Activated T-cell treated with anti-CD3 and anti-CD28 coated beads, Interleukin-2, amount 50 U/mL, for 72 hours (primary cell): ENCODE measurements at regions not wholly inside any gene's neighbourhood (a gene's known extent, or its start where the extent isn't known, plus 50 kb on each side); places are given as distances from the start of the nearest gene placed in this dataset.
A peak's percentile ranks its signal among the peaks of the same experiment; 100 is the strongest.

ENCODE experiments used
- ATAC-seq, 2 donors: fragments of 150-1000 bp; cut with Tn5 transposase; replicated peaks in 1 of 2; 2 replicates each; pipeline ENCODE4 v1.10.0; 2021; ENCODE audit warnings: moderate library complexity in 2 of 2, mild to moderate bottlenecking in 1 of 2
- DNase-seq, 2 donors: peaks; one replicate each; pipeline ENCODE4 v3.0.0; 2021 to 2022; ENCODE audit warnings: mixed read lengths in 1 of 2
- H3K27ac Mint-ChIP-seq: one replicate; pipeline ENCODE4 v1.8.0; 2022; ENCODE audit warnings: mild to moderate bottlenecking, moderate library complexity, mixed read lengths
- H3K27me3 Mint-ChIP-seq: one replicate; pipeline ENCODE4 v1.8.0; 2022; ENCODE audit warnings: low read depth, mixed read lengths
- H3K36me3 Mint-ChIP-seq, 2 donors: one replicate each; pipeline ENCODE4 v1.8.0; 2022; ENCODE audit warnings: mixed read lengths in 2 of 2, mild to moderate bottlenecking in 1 of 2; ENCODE audit not compliant: insufficient read depth in 2 of 2
- H3K4me1 Mint-ChIP-seq: one replicate; pipeline ENCODE4 v1.8.0; 2022; ENCODE audit warnings: low read depth, mixed read lengths
- H3K4me3 Mint-ChIP-seq, 2 donors: one replicate each; pipeline ENCODE4 v1.8.0; 2022; ENCODE audit warnings: mild to moderate bottlenecking in 2 of 2, mixed read lengths in 2 of 2, moderate library complexity in 2 of 2
- H3K9me3 Mint-ChIP-seq, 2 donors: one replicate each; pipeline ENCODE4 v1.8.0; 2022; ENCODE audit warnings: mixed read lengths in 2 of 2

GRCh38 chr2:145277922-145278321 is 758.0 kb upstream of the ZEB2 start:
- peaks cover 0 to 5% of the 10 kb centered on the region in 2 donors for H3K9me3 Mint-ChIP-seq
- no peak overlapping the region for H3K4me3 Mint-ChIP-seq
- H3K4me1 Mint-ChIP-seq: no peaks in the 10 kb centered on the region
- no peak for ATAC-seq
- H3K36me3 Mint-ChIP-seq: no peaks in the 10 kb centered on the region
- H3K27me3 Mint-ChIP-seq: no peaks in the 10 kb centered on the region
- H3K27ac Mint-ChIP-seq: no peak overlapping the region
- no peak for DNase-seq

- no peak overlapping the region for H3K4me3 Mint-ChIP-seq
- no peak for DNase-seq
- H3K36me3 Mint-ChIP-seq: peaks cover 0 to 7% of the 10 kb centered on the region in 2 donors
Measured at GRCh38 chr2:145273840-145274239, 753.9 kb upstream of the ZEB2 start.

GRCh38 chr2:145268931-145269330 is 749.0 kb upstream of the ZEB2 start:
- Mint-ChIP-seq H3K36me3 (peaks cover 0 to 7% of the 10 kb centered on the region in 2 donors), H3K4me3 (no peak overlapping the region), H3K27ac (no peak overlapping the region), H3K9me3 (peaks cover 0 to 3% of the 10 kb centered on the region in 2 donors), H3K4me1 (no peaks in the 10 kb centered on the region), H3K27me3 (peaks cover 13% of the 10 kb centered on the region)
- DNase-seq (no peak), ATAC-seq (no peak)

More at GRCh38 chr2:145273840-145274239, 753.9 kb upstream of the ZEB2 start:
- ATAC-seq: no peak
- H3K9me3 Mint-ChIP-seq: peaks cover 0 to 5% of the 10 kb centered on the region in 2 donors
- no peak overlapping the region for H3K27ac Mint-ChIP-seq
- no peaks in the 10 kb centered on the region for H3K27me3 Mint-ChIP-seq
- H3K4me1 Mint-ChIP-seq: no peaks in the 10 kb centered on the region

- ATAC-seq (no peak), DNase-seq (no peak)
- Mint-ChIP-seq H3K9me3 (no peaks in the 10 kb centered on the region), H3K4me3 (no peak overlapping the region), H3K36me3 (peaks cover 0 to 4% of the 10 kb centered on the region in 2 donors), H3K4me1 (no peaks in the 10 kb centered on the region), H3K27me3 (peaks cover 13% of the 10 kb centered on the region), H3K27ac (no peak overlapping the region)
Measured at GRCh38 chr2:145267451-145267850, 747.5 kb upstream of the ZEB2 start.

GRCh38 chr2:145265244-145265643 is 745.3 kb upstream of the ZEB2 start:
- no peak for ATAC-seq
- Mint-ChIP-seq H3K4me1 (no peaks in the 10 kb centered on the region), H3K27ac (no peak overlapping the region), H3K9me3 (no peaks in the 10 kb centered on the region), H3K36me3 (no peaks in the 10 kb centered on the region), H3K4me3 (no peak overlapping the region), H3K27me3 (peaks cover 21% of the 10 kb centered on the region)
- no peak for DNase-seq

GRCh38 chr2:145260674-145261073 is 740.8 kb upstream of the ZEB2 start:
- DNase-seq: no peak
- peak; percentile 19 to 38 for ATAC-seq
- Mint-ChIP-seq H3K9me3 (no peaks in the 10 kb centered on the region), H3K4me3 (no peak overlapping the region), H3K36me3 (no peaks in the 10 kb centered on the region), H3K4me1 (peaks cover 15% of the 10 kb centered on the region), H3K27ac (no peak overlapping the region), H3K27me3 (peaks cover 48% of the 10 kb centered on the region)

- Mint-ChIP-seq H3K27ac (no peak overlapping the region), H3K9me3 (no peaks in the 10 kb centered on the region), H3K27me3 (peaks cover 51% of the 10 kb centered on the region), H3K36me3 (no peaks in the 10 kb centered on the region), H3K4me3 (no peak overlapping the region), H3K4me1 (peaks cover 15% of the 10 kb centered on the region)
- ATAC-seq (no peak), DNase-seq (no peak)
Measured at GRCh38 chr2:145260081-145260480, 740.2 kb upstream of the ZEB2 start.

GRCh38 chr2:145258903-145259579 is 739.1 kb upstream of the ZEB2 start:
- H3K36me3 Mint-ChIP-seq: no peaks in the 10 kb centered on the region
- H3K27me3 Mint-ChIP-seq: peaks cover 51% of the 10 kb centered on the region
- peak; percentile 21 to 42 for DNase-seq
- ATAC-seq: peak; percentile 96 to 99
- H3K27ac Mint-ChIP-seq: peak overlapping the region; percentile 8
- H3K9me3 Mint-ChIP-seq: no peaks in the 10 kb centered on the region
- H3K4me1 Mint-ChIP-seq: peaks cover 15% of the 10 kb centered on the region
- H3K4me3 Mint-ChIP-seq: no peak overlapping the region

- Mint-ChIP-seq H3K27ac (no peak overlapping the region), H3K4me3 (no peak overlapping the region), H3K9me3 (no peaks in the 10 kb centered on the region), H3K36me3 (no peaks in the 10 kb centered on the region), H3K4me1 (peaks cover 15% of the 10 kb centered on the region), H3K27me3 (peaks cover 56% of the 10 kb centered on the region)
- ATAC-seq: no peak
- DNase-seq: no peak
Measured at GRCh38 chr2:145257931-145258330, 738.0 kb upstream of the ZEB2 start.

GRCh38 chr2:145256551-145256950 is 736.6 kb upstream of the ZEB2 start:
- DNase-seq (no peak), ATAC-seq (no peak)
- Mint-ChIP-seq H3K9me3 (no peaks in the 10 kb centered on the region), H3K4me3 (no peak overlapping the region), H3K27ac (no peak overlapping the region), H3K27me3 (peaks cover 56% of the 10 kb centered on the region), H3K36me3 (no peaks in the 10 kb centered on the region), H3K4me1 (peaks cover 15% of the 10 kb centered on the region)

GRCh38 chr2:145254291-145254690 is 734.4 kb upstream of the ZEB2 start:
- no peak for ATAC-seq
- Mint-ChIP-seq H3K36me3 (no peaks in the 10 kb centered on the region), H3K27me3 (peaks cover 52% of the 10 kb centered on the region), H3K4me3 (no peak overlapping the region), H3K9me3 (no peaks in the 10 kb centered on the region), H3K27ac (no peak overlapping the region), H3K4me1 (peaks cover 8% of the 10 kb centered on the region)
- no peak for DNase-seq

- Mint-ChIP-seq H3K27ac (no peak overlapping the region), H3K4me3 (no peak overlapping the region), H3K9me3 (no peaks in the 10 kb centered on the region), H3K4me1 (peaks cover under 1% of the 10 kb centered on the region), H3K27me3 (peaks cover 45% of the 10 kb centered on the region), H3K36me3 (no peaks in the 10 kb centered on the region)
- DNase-seq (no peak), ATAC-seq (no peak)
Measured at GRCh38 chr2:145253492-145253891, 733.6 kb upstream of the ZEB2 start.

GRCh38 chr2:145245268-145245870 is 725.5 kb upstream of the ZEB2 start:
- DNase-seq (no peak), ATAC-seq (no peak)
- Mint-ChIP-seq H3K4me1 (no peaks in the 10 kb centered on the region), H3K36me3 (no peaks in the 10 kb centered on the region), H3K4me3 (no peak overlapping the region), H3K27ac (no peak overlapping the region), H3K27me3 (peaks cover 19% of the 10 kb centered on the region), H3K9me3 (no peaks in the 10 kb centered on the region)

- H3K9me3 Mint-ChIP-seq: no peaks in the 10 kb centered on the region
- no peak overlapping the region for H3K4me3 Mint-ChIP-seq
- no peaks in the 10 kb centered on the region for H3K36me3 Mint-ChIP-seq
- ATAC-seq: no peak
- DNase-seq: no peak
- H3K4me1 Mint-ChIP-seq: no peaks in the 10 kb centered on the region
- peaks cover 14% of the 10 kb centered on the region for H3K27me3 Mint-ChIP-seq
- no peak overlapping the region for H3K27ac Mint-ChIP-seq
Measured at GRCh38 chr2:145235312-145235711, 715.4 kb upstream of the ZEB2 start.
